HG02798 (cell line): ENCODE measurements at regions not wholly inside any gene's neighbourhood (a gene's known extent, or its start where the extent isn't known, plus 50 kb on each side); places are given as distances from the start of the nearest gene placed in this dataset.
A peak's percentile ranks its signal among the peaks of the same experiment; 100 is the strongest.

Experiments
- ATAC-seq: cut with Tn5 transposase; IDR thresholded peaks from one replicate; pipeline ENCODE4 v1.9.1; 2021; ENCODE audit warnings: mild to moderate bottlenecking; ENCODE audit not compliant: unreplicated experiment, poor library complexity

DNA sequence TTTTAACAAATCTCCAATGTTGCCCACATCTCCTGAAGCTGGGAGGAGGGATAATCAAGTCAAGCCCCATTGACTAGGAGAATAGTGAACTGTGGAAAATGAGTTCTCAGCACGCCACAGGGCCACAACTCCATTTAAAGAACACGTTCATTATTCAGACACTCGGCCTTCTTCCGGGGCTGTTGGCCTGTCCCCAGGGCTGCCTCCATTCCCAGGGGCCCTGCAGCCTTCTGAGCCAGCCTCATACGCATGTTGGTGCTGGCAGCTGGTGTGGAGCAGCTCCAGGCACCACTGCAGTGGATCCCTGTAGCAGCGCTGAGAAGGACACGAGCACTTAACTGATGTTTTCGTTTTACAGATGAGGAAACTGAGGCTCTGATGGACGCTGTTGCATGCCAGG, 87.5 kb upstream of the RCN1 start:
- ATAC-seq = no peak

DNA sequence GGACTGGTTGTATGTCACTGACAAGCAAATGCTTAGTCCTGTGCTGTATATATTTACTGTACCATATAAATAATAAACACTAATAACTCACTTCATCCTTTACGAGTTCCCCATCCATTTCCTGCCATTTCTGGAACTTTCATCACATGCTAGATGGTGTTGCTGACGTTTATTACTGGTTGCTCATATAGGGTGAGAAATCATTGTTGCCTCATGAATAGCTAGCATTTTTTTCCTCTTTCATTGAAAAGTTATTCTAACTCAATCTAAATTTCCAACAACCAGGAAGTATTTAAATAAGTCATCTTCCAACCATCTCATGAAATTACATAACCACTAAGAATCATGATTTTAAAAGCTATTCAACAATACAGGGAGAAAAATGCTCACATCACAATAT, 88.6 kb upstream of the RCN1 start:
- ATAC-seq = no peak

- no peak for ATAC-seq
Observed at GRCh38 chr11:31997955-31998354, 92.9 kb upstream of the RCN1 start.

DNA sequence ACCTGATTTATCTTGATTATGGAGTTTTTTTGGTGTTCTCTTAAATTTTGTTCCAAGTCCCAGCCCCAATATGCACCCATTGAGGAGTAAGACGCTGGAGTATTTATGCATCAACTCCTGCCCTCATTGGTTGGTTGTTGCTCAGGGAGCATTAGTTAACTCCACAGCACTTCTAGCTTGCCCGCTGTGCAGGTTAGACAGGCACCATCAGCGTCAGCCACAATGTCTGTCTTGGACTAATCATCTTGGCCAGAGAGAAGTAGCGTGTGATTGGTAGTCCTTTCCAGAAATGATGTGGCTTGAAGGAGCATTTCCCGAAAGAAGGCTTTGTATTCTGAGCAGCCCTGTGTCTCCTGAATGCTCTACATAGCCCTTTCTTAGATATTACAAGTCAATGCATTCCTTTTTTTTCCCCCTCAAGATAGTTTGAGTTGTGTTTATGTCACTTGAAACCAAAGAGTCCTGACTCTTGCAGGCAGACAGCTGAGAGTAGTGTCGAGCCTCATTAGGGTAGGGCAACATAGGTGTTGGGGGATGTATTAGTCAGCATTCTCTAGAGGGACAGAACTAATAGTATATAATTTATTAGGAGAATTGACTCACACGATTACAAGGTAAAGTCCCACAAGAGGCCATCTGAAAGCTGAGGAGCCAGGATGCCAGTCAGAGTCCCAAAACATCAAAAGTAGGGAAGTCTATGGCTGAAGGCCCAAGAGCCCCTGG, 94.6 kb upstream of the RCN1 start:
- ATAC-seq = no peak

- ATAC-seq = peak; percentile 93
Observed at GRCh38 chr11:31995525-31996094, 95.3 kb upstream of the RCN1 start.

DNA sequence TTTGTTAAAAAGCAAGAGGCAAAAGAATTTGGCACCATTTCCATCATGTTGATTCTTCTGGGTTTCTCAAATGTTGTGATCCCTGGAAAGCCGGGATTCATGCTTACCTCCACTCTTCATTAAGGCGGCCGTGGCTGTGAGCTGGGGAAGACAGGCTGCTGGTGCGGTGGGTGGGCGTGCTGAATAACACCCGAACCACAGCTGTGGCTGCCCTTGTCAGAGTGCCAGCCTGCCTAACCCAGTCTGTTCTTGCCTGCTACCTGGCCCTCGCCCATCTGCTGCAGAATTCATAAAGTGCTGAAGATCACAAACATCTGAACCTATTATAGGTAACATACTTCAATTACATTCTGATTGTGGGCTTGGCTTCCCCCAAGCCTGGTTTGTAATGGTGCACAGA, 95.8 kb upstream of the RCN1 start:
- no peak for ATAC-seq

GRCh38 chr11:31987118-31988005, 103.5 kb upstream of the RCN1 start:
- ATAC-seq = no peak

- no peak for ATAC-seq
Observed at GRCh38 chr11:31986201-31986889, 104.5 kb upstream of the RCN1 start.

DNA sequence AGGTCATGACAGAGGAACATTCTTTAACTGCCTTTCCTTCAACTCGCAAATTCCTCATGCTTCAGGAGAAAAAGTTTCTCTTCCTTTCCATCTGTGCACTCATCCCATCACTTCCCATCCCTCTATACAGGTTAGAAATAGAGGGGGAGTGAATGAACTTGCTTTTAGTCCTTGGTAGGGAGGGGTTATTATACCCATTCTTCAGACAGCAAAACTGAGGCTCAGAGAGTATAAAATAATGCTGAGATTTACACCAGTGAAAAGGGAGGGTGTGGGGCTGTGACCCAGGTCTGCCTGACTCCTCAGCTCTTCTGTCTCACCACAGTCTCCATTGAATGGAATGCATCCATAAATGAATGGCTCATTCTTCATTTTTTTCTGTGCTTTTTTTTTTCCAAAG, 109.4 kb upstream of the RCN1 start:
- ATAC-seq = no peak

DNA sequence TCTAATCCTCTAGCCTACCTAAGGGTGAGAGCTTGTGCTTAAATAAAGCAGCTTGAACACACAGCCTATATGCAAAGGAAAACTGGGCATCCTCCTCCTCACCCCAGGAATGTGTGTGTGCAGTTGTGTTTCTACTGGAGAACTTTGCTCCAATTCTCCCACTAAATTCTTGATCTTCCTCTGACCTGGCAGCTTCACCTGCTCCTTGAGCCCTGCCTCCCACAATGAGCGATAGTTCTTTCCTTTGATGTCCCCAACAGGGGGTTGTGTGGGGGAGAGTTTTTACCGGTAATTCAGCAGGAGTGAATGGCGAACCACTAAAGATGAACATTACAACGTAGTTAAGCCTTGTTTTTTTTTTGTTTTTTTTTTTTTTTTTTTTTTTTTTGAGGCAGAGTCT, 113.5 kb upstream of the RCN1 start:
- no peak for ATAC-seq

DNA sequence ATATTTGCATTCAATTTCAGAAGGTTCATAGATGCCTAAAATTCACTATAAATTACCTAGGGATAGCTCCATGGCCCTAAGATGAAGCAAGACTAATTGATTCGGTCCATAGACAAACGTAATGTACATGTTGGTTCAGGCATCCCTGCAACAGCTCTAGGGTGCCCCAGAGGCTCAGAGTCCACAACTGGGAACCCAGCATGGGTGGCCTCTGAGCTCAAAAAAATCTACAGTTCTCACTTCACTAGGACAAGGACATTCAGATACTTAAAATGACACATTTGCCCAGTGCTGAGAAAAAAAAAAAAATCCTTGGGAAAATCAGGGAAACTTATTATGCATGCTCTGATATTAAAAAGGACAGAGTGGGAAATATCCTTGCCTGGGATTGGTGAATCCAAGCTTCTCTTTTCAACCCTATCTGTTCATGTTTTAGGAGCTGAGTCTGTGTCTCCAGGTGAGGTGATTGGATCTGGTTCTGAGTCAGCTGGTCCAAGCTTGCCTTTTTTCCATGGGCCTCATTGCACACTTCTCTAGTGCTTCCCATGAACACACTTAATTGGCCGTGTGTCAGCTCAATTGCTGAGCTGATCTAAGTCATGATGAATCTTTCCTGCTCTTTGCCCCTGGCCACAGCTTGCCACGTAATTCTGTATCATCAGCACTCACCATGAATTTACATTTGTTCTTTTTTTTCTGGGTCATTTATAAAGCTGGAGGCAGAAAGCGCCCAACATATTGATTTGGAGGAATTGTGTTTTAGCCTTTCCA, 116.3 kb upstream of the RCN1 start:
- ATAC-seq = no peak

DNA sequence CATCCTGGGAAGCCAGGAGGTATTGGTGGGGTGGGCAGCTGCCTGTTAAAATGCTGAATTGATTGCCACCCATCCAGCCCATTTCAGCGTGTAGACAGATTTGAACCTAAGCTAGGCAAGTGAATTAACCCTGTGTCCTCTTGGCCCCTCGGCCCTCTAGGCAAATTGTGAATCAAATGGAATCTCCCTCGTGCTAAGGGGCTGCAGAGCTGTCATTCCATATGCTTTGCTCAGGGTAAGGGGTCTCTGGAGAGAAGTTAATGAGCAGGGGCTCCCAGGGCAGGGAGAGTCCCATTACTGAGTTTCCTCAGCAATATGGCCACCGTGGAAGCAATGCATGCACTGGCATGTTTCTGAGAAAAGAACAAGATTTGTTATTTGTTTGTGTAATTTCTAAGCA, 117.7 kb upstream of the RCN1 start:
- no peak for ATAC-seq

GRCh38 chr11:31972623-31973022, 118.3 kb upstream of the RCN1 start:
- no peak for ATAC-seq

GRCh38 chr11:31969359-31969702, 121.5 kb upstream of the RCN1 start:
- no peak for ATAC-seq

GRCh38 chr11:31968461-31969358, 122.2 kb upstream of the RCN1 start:
- no peak for ATAC-seq

GRCh38 chr11:31967404-31968130, 123.3 kb upstream of the RCN1 start:
- ATAC-seq = no peak

DNA sequence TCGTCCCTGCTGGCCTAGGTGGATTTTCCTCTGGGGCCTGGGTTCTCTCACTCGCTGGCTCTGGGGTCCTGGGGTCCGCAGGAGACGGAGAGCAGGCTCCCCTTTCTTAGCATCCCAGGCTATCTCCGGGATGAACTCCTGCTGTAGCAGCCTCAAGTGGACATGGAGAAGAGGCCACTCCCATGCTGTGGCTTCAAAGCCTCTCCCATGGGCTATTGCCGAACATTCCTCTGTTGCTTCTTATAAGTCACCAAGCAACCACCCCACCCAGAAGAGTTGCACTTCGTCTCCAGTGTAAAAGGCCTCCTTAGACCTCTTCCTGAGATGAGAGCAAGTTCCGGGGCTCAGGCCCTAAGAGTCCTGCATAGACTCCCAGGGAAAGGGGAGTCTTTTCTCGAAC, 124.0 kb upstream of the RCN1 start:
- ATAC-seq = no peak

DNA sequence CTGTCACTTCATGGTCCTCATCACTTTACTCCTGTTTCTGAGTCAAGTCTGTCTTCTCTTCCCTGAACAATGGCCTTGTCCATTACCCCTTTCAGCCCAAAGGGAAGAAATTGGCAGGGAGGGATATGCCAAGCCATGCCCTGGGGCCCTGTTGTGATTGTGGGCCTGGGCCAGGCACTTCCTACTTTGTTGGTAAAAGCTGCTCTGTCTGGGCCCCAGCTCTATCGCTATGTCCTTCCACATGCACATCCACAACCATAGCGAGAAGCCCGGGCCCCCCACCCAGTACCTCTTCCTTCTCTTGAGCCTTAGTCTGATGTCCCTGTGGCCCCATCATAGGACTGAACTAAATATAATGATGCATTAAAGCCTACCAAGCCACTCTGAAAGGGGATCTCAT, 126.7 kb upstream of the RCN1 start:
- ATAC-seq = no peak

DNA sequence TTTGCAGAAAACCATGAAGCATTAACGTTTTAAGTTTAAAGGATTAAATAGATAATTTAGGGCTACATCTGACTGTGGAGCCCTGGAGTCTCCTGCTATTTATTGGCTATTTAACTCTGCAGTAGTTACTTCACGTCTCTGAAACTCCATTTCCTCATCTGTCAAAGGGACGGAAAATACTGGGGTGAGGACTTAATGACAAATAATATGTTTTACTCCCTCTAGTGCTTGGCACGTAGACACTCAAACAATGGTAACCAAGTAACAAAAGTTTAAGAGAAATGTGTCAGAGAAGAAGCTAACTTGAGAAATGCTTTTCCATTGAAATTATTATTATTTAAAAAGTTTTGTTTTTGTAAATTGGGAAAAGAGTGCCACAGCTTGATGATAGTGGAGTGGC, 130.7 kb upstream of the RCN1 start:
- ATAC-seq = no peak
